Naive thymus-derived CD4-positive, alpha-beta T cell (primary cell): ENCODE measurements at regions not wholly inside any gene's neighbourhood (a gene's known extent, or its start where the extent isn't known, plus 50 kb on each side); places are given as distances from the start of the nearest gene placed in this dataset.

Source experiments
- ATAC-seq: fragments of 150-1000 bp; cut with Tn5 transposase; 2 replicates; pipeline ENCODE4 v1.10.0; 2021; ENCODE audit warnings: mild to moderate bottlenecking, moderate library complexity
- CTCF ChIA-PET: fragments of 350-600 bp; sonication (Branson Sonifier 250); formaldehyde crosslinking; loops from one replicate; lab custom pipeline; 2021; ENCODE audit warnings: antibody characterized with exemption; lab: Charles Lee
- POLR2A ChIA-PET: fragments of 350-600 bp; sonication (Branson Sonifier 250); formaldehyde crosslinking; loops from one replicate; lab custom pipeline; 2021; ENCODE audit warnings: antibody characterized with exemption, inconsistent platforms; lab: Charles Lee
- DNase-seq, 9 donors: peaks; one replicate each; pipeline versions ENCODE4 v3.0.0 to v3.0.0-alpha.2; 2020 to 2022; ENCODE audit warnings: mixed read lengths in 1 of 9
- H3K27ac ChIP-seq: one replicate; pipeline ENCODE4 v1.7.0; 2013; ENCODE audit warnings: mild to moderate bottlenecking, low read depth, low read length, moderate library complexity
- H3K27me3 ChIP-seq, 2 donors: one replicate each; pipeline ENCODE4 v1.7.0; 2013; ENCODE audit warnings: low read length in 2 of 2, mild to moderate bottlenecking in 2 of 2, moderate library complexity in 2 of 2; ENCODE audit not compliant: control insufficient read depth in 2 of 2, insufficient read depth in 2 of 2
- H3K36me3 ChIP-seq, 3 experiments: 1 replicate in 2 of 3; 2 replicates in 1 of 3; pipeline ENCODE4 v1.7.0; 2013; ENCODE audit warnings: low read length in 3 of 3, mild to moderate bottlenecking in 3 of 3, moderate library complexity in 1 of 3; ENCODE audit not compliant: insufficient read depth in 3 of 3, control insufficient read depth in 2 of 3
- H3K4me1 ChIP-seq, 2 donors: one replicate each; pipeline ENCODE4 v1.7.0; 2013; ENCODE audit warnings: low read length in 2 of 2, mild to moderate bottlenecking in 2 of 2, moderate library complexity in 1 of 2; ENCODE audit not compliant: control insufficient read depth in 2 of 2, insufficient read depth in 2 of 2
- H3K4me3 ChIP-seq: 2 replicates; pipeline ENCODE4 v1.7.0; 2013; ENCODE audit warnings: mild to moderate bottlenecking, low read length
- H3K9me3 ChIP-seq, 3 experiments: 1 replicate in 2 of 3; 2 replicates in 1 of 3; pipeline ENCODE4 v1.7.0; 2013; ENCODE audit warnings: low read length in 3 of 3; ENCODE audit not compliant: control insufficient read depth in 2 of 3
- H3K27ac Mint-ChIP-seq, 9 donors: one replicate each; pipeline ENCODE4 v1.8.0; 2020 to 2022; ENCODE audit warnings: mixed read lengths in 9 of 9, mild to moderate bottlenecking in 8 of 9, moderate library complexity in 5 of 9, inconsistent platforms in 2 of 9
- H3K27me3 Mint-ChIP-seq, 5 donors: one replicate each; pipeline ENCODE4 v1.8.0; 2021 to 2022; ENCODE audit warnings: mixed read lengths in 5 of 5, mild to moderate bottlenecking in 1 of 5
- H3K36me3 Mint-ChIP-seq, 5 donors: one replicate each; pipeline ENCODE4 v1.8.0; 2020 to 2022; ENCODE audit warnings: mixed read lengths in 5 of 5, mild to moderate bottlenecking in 3 of 5, inconsistent platforms in 1 of 5
- H3K4me1 Mint-ChIP-seq, 7 donors: one replicate each; pipeline ENCODE4 v1.8.0; 2020 to 2022; ENCODE audit warnings: mixed read lengths in 7 of 7, mild to moderate bottlenecking in 3 of 7, inconsistent platforms in 1 of 7
- H3K4me3 Mint-ChIP-seq, 10 donors: one replicate each; pipeline ENCODE4 v1.8.0; 2020 to 2022; ENCODE audit warnings: mild to moderate bottlenecking in 10 of 10, mixed read lengths in 10 of 10, moderate library complexity in 6 of 10, inconsistent platforms in 2 of 10
- H3K9me3 Mint-ChIP-seq, 11 donors: one replicate each; pipeline ENCODE4 v1.8.0; 2020 to 2022; ENCODE audit warnings: mixed read lengths in 11 of 11, mild to moderate bottlenecking in 4 of 11, inconsistent platforms in 1 of 11, moderate library complexity in 1 of 11
- intact Hi-C, 2 donors: fragments of 100-400 bp; cut with micrococcal nuclease; formaldehyde crosslinking; loops; one replicate each; pipeline ENCODE4 v1.15.1; 2023

DNA sequence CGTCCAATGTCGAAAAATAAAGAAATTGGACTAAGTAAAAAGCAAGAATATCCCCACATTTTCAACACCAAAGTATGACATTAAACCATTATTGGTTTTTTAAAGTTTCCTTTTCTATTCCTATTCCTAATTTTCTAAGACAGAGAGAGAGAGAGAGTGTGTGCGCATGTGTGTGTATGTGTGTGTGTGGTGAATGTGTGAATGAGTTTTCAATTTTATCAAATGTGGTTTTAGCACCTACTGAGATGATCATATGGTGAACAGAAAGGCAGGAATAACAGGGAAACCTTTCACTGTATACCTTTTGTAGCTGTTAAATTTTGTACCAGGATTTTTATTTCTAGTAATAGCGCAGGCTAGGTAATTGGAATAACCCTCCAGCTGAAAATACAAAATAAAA is 80.4 kb upstream of the RAP1B start:
- intact Hi-C loops, result loop anchor here in 1 of 2 donors (10.0 kb wide), 1 partner anchor 45 kb away; no protein-coding TSS in a partner anchor
- no peak overlapping the region for H3K27ac ChIP-seq
- CTCF ChIA-PET, result no interaction called here
- no peak overlapping the region for H3K4me3 Mint-ChIP-seq
- no peaks in the 10 kb centered on the region for H3K27me3 ChIP-seq
- POLR2A ChIA-PET, result no interaction called here
- peaks cover 0 to 9% of the 10 kb centered on the region in 2 donors for H3K4me1 ChIP-seq
- no peak overlapping the region for H3K27ac Mint-ChIP-seq
- H3K27me3 Mint-ChIP-seq, result peaks cover 0 to 4% (median 0%) of the 10 kb centered on the region in 5 donors
- H3K4me1 Mint-ChIP-seq, result peaks cover 8 to 45% (median 20%) of the 10 kb centered on the region in 7 donors
- no peaks in the 10 kb centered on the region for H3K9me3 ChIP-seq
- H3K36me3 ChIP-seq, result no peaks in the 10 kb centered on the region
- H3K36me3 Mint-ChIP-seq, result peaks cover 0 to 4% (median 0%) of the 10 kb centered on the region in 5 donors
- ATAC-seq, result no peak
- DNase-seq, result no peak
- peaks cover 0 to 5% (median 4%) of the 10 kb centered on the region in 11 donors for H3K9me3 Mint-ChIP-seq
- no peak overlapping the region for H3K4me3 ChIP-seq

DNA sequence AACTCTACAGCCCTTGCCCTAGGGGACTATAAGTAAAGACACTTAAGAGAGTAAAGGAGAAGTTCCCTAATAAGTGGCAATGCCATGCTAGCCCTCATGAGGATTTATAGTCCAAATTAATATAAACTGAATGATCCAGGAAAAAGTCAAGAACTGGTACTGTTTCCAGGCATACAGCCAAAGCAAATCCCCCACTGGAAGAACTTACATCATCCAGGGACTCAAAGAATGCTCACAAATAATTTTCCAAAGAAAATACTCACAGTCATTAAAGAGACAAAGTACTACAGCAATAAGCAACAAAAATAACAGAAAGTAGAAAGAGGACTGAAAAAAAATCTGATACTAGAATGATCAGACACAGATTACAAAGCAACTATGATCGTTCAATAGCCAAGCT is 79.7 kb upstream of the RAP1B start:
- Mint-ChIP-seq H3K36me3 (peaks cover 0 to 4% (median 0%) of the 10 kb centered on the region in 5 donors), H3K4me1 (peaks cover 8 to 48% (median 20%) of the 10 kb centered on the region in 7 donors), H3K9me3 (peaks cover 0 to 5% (median 4%) of the 10 kb centered on the region in 11 donors), H3K27me3 (peaks cover 0 to 4% (median 0%) of the 10 kb centered on the region in 5 donors), H3K27ac (peak overlapping the region in 2 of 9 donors; percentile 5 to 85), H3K4me3 (no peak overlapping the region)
- H3K9me3 ChIP-seq, result no peaks in the 10 kb centered on the region
- no peaks in the 10 kb centered on the region for H3K36me3 ChIP-seq
- no peaks in the 10 kb centered on the region for H3K27me3 ChIP-seq
- ChIA-PET CTCF (no interaction called here), POLR2A (no interaction called here)
- H3K27ac ChIP-seq, result no peak overlapping the region
- DNase-seq (no peak), ATAC-seq (no peak)
- H3K4me3 ChIP-seq, result no peak overlapping the region
- intact Hi-C loops, result loop anchor here in 1 of 2 donors (10.0 kb wide), 1 partner anchor 46 kb away; no protein-coding TSS in a partner anchor
- H3K4me1 ChIP-seq, result peaks cover 0 to 9% of the 10 kb centered on the region in 2 donors

DNA sequence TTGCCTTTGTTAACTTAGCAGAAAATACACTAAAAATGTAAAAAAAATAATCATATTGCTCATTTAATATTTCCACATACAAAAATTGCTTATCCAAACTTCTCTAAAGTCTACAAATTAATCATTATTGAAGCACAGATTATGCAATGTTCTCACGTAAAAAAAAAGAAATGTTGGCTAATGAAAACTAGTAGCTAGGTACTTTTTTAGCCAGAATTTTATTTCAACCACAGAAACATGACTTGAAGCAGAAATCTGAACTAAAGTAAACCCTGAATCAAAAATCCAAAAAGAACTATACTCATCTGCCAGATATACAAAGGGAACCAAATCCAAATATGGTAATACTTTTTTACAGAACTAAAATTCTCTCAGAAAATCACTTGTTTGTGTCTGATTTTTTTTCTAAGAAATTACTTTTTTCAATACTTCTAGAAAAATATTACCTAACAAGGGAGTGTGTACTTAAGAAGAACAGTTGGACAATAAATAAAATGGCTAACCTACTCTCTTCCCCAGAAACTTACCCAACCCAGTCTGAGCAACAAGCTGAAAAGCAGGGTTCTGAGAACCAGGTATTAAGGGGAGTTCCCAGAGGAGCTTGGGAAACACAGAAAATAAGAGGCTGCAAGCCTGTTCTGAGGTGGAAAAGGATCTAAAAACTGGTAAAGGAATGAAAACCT is 78.4 kb upstream of the RAP1B start:
- Histone ChIP-seq H3K27me3 (no peaks in the 10 kb centered on the region), H3K27ac (no peak overlapping the region), H3K9me3 (no peaks in the 10 kb centered on the region), H3K36me3 (no peaks in the 10 kb centered on the region), H3K4me1 (peaks cover 10 to 20% of the 10 kb centered on the region in 2 donors), H3K4me3 (no peak overlapping the region)
- Mint-ChIP-seq H3K36me3 (peaks cover 0 to 5% (median 0%) of the 10 kb centered on the region in 5 donors), H3K9me3 (peaks cover 0 to 4% (median 2%) of the 10 kb centered on the region in 11 donors), H3K4me3 (no peak overlapping the region), H3K27ac (peak overlapping the region in 4 of 9 donors; percentile 48 to 85 (median 64)), H3K27me3 (peaks cover 0 to 4% (median 0%) of the 10 kb centered on the region in 5 donors), H3K4me1 (peaks cover 14 to 59% (median 32%) of the 10 kb centered on the region in 7 donors)
- intact Hi-C loops, result loop anchor here in 1 of 2 donors (10.0 kb wide), 1 partner anchor 48 kb away; no protein-coding TSS in a partner anchor
- DNase-seq (no peak), ATAC-seq (no peak)
- POLR2A ChIA-PET, result interaction anchor here (0.6 kb wide), 1 partner anchor 214 kb away, joined by 4 read pairs; no protein-coding TSS in a partner anchor
- CTCF ChIA-PET, result no interaction called here

DNA sequence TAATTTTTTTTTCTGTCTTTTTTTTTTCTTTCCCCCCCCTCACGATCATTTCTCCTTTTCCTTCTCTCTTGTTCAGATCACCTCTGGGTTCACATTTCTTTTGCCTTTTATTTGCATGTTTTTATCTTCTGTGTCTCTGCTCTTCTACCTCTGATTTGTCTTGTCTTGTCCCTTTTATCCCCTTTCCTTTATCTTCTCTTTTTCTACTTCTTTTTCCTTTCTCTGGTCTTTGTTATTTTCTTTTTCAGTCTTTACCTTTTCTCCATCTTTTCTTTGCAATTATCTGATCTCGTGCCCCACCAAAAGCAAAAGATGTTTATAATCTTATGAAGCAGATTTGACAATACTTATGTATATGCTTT is 77.8 kb upstream of the RAP1B start:
- no peaks in the 10 kb centered on the region for H3K9me3 ChIP-seq
- intact Hi-C loops, result loop anchor here in 1 of 2 donors (10.0 kb wide), 1 partner anchor 48 kb away; no protein-coding TSS in a partner anchor
- H3K36me3 Mint-ChIP-seq, result peaks cover 0 to 5% (median 0%) of the 10 kb centered on the region in 5 donors
- H3K4me3 Mint-ChIP-seq, result peak overlapping the region in 3 of 10 donors; percentile 1 to 30 (median 21)
- peaks cover 0 to 4% (median 0%) of the 10 kb centered on the region in 11 donors for H3K9me3 Mint-ChIP-seq
- no peak overlapping the region for H3K4me3 ChIP-seq
- H3K27me3 Mint-ChIP-seq, result peaks cover 0 to 4% (median 0%) of the 10 kb centered on the region in 5 donors
- POLR2A ChIA-PET, result no interaction called here
- peaks cover 15 to 25% of the 10 kb centered on the region in 2 donors for H3K4me1 ChIP-seq
- no peaks in the 10 kb centered on the region for H3K36me3 ChIP-seq
- no peak for ATAC-seq
- no peaks in the 10 kb centered on the region for H3K27me3 ChIP-seq
- no peak for DNase-seq
- H3K4me1 Mint-ChIP-seq, result peaks cover 15 to 65% (median 37%) of the 10 kb centered on the region in 7 donors
- H3K27ac ChIP-seq, result no peak overlapping the region
- H3K27ac Mint-ChIP-seq, result peak overlapping the region in 8 of 9 donors; percentile 7 to 85 (median 54)
- CTCF ChIA-PET, result no interaction called here

DNA sequence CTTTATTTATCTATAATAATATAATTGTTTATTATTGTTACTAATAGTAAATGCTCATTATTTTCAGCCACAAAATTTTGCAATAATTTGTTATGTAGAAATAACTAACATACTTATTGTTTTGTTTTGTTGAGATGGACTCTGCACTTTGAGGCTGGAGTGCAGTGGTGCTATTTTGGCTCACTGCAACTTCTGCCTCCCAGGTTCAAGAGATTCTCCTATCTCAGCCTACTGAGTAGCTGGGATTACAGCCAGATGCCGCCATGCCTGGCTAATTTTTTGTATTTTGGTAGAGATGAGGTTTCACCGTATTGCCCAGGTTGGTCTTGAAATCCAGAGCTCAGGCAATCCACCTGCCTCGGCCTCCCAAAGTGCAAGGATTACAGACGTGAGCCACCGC is 76.6 kb upstream of the RAP1B start:
- Histone ChIP-seq H3K27ac (no peak overlapping the region), H3K9me3 (no peaks in the 10 kb centered on the region), H3K27me3 (no peaks in the 10 kb centered on the region), H3K4me3 (no peak overlapping the region), H3K36me3 (no peaks in the 10 kb centered on the region), H3K4me1 (peaks cover 25 to 35% of the 10 kb centered on the region in 2 donors)
- DNase-seq (no peak), ATAC-seq (no peak)
- peaks cover 0 to 4% (median 0%) of the 10 kb centered on the region in 11 donors for H3K9me3 Mint-ChIP-seq
- POLR2A ChIA-PET, result interaction anchor here (0.6 to 6.7 kb wide), 2 partner anchors 16 to 77 kb away, joined by 3 to 89 read pairs; partner anchors contain the start of gene RAP1B
- peaks cover 22 to 72% (median 49%) of the 10 kb centered on the region in 7 donors for H3K4me1 Mint-ChIP-seq
- H3K27ac Mint-ChIP-seq, result no peak overlapping the region
- H3K4me3 Mint-ChIP-seq, result no peak overlapping the region
- intact Hi-C loops, result loop anchor here in 1 of 2 donors (10.0 kb wide), 1 partner anchor 49 kb away; no protein-coding TSS in a partner anchor
- peaks cover 0 to 4% (median 0%) of the 10 kb centered on the region in 5 donors for H3K27me3 Mint-ChIP-seq
- CTCF ChIA-PET, result no interaction called here
- peaks cover 0 to 5% (median 0%) of the 10 kb centered on the region in 5 donors for H3K36me3 Mint-ChIP-seq

DNA sequence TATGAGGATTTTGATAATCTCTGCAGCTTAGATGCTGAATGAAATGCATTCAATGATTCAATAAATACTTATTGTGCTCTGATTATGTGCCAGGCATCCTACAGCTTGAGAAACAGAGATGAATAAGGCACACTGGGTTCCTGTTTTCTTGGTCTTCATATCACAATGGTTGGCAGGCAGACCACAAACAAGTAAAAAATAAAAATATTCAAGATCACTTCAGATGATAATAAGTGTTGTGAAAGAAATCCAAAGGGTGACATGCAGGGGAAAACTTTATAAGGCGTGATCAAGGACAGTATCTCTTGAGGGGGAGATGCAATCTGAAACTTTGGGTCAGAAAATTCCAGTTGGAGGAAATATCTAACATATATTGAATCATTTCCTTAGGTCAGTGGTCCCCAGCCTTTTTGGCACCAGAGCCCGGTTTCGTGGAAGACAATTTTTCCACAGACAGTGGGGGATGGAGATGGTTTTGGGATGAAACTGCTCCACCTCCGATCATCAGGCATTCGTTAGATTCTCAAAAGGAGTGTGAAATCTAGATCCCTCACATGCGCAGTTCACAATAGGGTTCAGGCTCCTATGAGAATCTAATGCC is 73.7 kb upstream of the RAP1B start:
- ChIA-PET CTCF (interaction anchor here (1.4 kb wide), 1 partner anchor 42 kb away, joined by 4 read pairs; no protein-coding TSS in a partner anchor), POLR2A (interaction anchor here (0.6 to 6.7 kb wide), 4 partner anchors 50 to 138 kb away, joined by 3 to 89 read pairs (median 15); partner anchors contain the start of gene RAP1B)
- no peaks in the 10 kb centered on the region for H3K27me3 ChIP-seq
- H3K9me3 ChIP-seq, result peaks cover 0 to 8% (median 0%) of the 10 kb centered on the region in 3 experiments
- Mint-ChIP-seq H3K27ac (peak overlapping the region in 8 of 9 donors; percentile 30 to 90 (median 78)), H3K27me3 (no peaks in the 10 kb centered on the region), H3K4me3 (peak overlapping the region in 8 of 10 donors; percentile 9 to 77 (median 43)), H3K4me1 (peaks cover 30 to 76% (median 70%) of the 10 kb centered on the region in 7 donors), H3K36me3 (peaks cover 5 to 11% (median 7%) of the 10 kb centered on the region in 5 donors), H3K9me3 (peaks cover 0 to 18% (median 10%) of the 10 kb centered on the region in 11 donors)
- peak overlapping the region; percentile 11 for H3K27ac ChIP-seq
- H3K36me3 ChIP-seq, result no peaks in the 10 kb centered on the region
- H3K4me3 ChIP-seq, result no peak overlapping the region
- H3K4me1 ChIP-seq, result peaks cover 40 to 43% of the 10 kb centered on the region in 2 donors
- DNase-seq (no peak), ATAC-seq (no peak)
- intact Hi-C loops, result loop anchor here (5.0 to 10.0 kb wide), 3 partner anchors 40 to 270 kb away; partner anchors contain the start of gene MDM2 (in 1 of the 2)
